ENCODE measurements at regions not wholly inside any gene's neighbourhood (a gene's known extent, or its start where the extent isn't known, plus 50 kb on each side); places are given as distances from the start of the nearest gene placed in this dataset.
"Not testable (repeated sequence)": the region's sequence is repeated elsewhere in the genome, so short reads cannot be mapped to it uniquely, and the experiment has no call there.

DNA sequence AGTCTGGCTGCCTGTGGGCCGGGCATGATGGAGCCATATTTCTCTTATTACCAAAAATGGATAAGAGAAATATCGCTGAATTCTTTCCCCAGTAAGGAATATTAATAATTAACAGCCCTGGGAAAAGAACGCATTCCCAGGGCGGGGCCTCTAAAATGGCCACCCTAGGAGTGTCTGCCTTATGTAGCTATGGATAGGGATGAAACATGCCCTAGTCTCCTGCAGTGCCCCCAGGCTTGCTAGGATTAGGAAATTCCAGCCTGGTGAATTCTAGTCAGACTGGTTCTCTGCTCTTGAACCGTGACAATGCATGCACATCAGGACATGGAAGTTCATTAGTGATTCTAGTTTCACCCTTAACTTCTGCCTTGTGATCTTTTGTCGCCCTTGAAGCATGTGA lies 64.0 kb upstream of the SAMSN1 start:
- TF ChIP-seq, protein P1, sequence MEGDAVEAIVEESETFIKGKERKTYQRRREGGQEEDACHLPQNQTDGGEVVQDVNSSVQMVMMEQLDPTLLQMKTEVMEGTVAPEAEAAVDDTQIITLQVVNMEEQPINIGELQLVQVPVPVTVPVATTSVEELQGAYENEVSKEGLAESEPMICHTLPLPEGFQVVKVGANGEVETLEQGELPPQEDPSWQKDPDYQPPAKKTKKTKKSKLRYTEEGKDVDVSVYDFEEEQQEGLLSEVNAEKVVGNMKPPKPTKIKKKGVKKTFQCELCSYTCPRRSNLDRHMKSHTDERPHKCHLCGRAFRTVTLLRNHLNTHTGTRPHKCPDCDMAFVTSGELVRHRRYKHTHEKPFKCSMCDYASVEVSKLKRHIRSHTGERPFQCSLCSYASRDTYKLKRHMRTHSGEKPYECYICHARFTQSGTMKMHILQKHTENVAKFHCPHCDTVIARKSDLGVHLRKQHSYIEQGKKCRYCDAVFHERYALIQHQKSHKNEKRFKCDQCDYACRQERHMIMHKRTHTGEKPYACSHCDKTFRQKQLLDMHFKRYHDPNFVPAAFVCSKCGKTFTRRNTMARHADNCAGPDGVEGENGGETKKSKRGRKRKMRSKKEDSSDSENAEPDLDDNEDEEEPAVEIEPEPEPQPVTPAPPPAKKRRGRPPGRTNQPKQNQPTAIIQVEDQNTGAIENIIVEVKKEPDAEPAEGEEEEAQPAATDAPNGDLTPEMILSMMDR (IDR thresholded peaks at IDR 0.05 in 2 of 3, conservative IDR thresholded peaks at IDR 0.05 in 1 of 3; ENCODE audit: insufficient read depth in 2 of 3, low read depth in 1 of 3, low read length in 3 of 3) = not testable (repeated sequence)
- not testable (repeated sequence) for TF ChIP-seq ZFX (CRISPR knock-in tag; IDR thresholded peaks at IDR 0.05)

Data from K562 (cell line).